HG03039 (cell line): ENCODE measurements at regions not wholly inside any gene's neighbourhood (a gene's known extent, or its start where the extent isn't known, plus 50 kb on each side); places are given as distances from the start of the nearest gene placed in this dataset.

ENCODE experiments used
- ATAC-seq: cut with Tn5 transposase; IDR thresholded peaks from one replicate; pipeline ENCODE4 v1.9.1; 2021; ENCODE audit warnings: mild to moderate bottlenecking, moderate library complexity; ENCODE audit not compliant: unreplicated experiment

DNA sequence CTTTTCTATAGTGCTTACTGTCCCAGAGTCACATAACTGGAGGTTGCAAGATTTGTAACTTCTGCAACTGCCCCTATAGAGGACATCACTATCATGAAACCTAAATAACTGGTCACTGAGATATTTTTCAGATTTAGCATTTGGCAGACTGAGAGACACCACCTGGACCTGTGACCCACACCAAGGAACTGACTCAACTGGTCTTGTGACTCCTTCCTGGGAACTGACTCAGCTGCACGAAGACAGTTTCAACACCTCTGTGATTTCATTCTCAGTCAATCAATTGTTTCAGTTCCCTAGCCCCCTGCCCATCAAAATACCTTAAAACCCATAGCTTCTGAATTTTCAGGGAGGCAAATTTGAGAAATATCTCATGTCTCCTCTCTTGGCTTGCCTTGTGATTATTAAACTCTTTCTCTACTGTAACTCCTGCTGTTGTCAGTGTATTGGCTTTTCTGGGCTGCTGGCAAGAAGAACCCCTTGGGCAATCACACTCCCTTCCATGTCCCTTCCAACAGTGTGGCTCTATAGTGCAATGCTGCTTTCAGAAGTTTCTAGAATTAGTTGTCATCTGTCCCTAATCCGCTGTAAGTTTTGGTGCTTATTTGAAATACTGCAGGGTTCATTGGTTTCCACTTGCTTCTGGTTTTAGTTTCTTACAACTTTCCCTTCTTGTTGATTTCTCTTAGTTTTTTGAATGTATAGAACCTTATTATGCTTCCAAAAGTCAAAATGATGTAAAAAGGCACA, 127.8 kb upstream of the ADCY1 start:
- ATAC-seq: no peak

DNA sequence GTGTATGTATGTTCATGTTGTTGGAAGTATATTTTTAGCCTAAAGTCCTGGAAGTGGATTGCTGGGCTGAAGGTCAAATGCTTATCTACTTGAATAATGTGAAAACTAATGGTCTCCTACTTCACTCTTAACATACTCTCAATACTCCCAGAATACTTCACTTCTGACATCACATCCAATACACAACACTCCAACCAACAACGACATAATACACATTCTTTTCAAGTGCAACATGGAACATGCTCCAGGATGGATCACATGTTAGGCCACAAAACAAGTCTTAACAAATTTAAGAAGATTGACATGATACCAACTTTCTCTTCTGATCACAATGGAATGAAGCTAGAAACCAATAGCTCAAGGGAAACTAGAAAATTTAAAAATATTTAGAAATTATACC, 126.9 kb upstream of the ADCY1 start:
- no peak for ATAC-seq

DNA sequence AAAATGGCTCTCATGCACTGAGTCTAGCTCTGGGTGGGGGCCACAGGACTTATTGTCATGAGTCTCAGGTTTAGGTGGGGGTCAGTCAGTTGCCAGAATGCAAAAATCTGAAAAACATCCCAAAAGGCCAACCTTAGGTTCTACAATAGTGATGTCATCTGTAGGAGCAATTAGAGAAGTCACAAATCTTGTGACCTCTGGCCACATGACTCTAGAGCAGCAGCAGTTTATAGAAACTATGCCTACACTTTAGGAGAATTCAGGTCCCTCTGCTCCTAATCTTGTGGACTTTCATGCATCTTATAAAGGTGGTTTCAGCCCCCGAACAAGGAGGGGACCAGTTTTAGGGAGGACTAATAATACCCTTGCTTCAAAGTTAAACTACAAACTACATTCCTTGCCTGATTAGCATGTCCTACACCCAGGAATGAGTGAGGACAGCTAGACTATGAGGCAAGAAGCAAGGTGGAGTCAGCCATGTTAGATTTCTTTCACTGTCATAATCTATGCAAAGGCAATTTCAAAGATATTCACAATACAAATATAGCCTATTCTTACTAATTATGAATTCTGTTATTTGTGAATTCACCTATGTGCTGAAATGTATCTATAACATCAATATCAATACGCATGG, 123.5 kb upstream of the ADCY1 start:
- ATAC-seq: no peak

- no peak for ATAC-seq
Measured at GRCh38 chr7:45451342-45452035, 122.7 kb upstream of the ADCY1 start.

- no peak for ATAC-seq
Measured at GRCh38 chr7:45454771-45455170, 119.4 kb upstream of the ADCY1 start.

GRCh38 chr7:45455662-45456061, 118.5 kb upstream of the ADCY1 start:
- ATAC-seq: no peak

GRCh38 chr7:45456105-45456504, 118.1 kb upstream of the ADCY1 start:
- no peak for ATAC-seq

GRCh38 chr7:45456747-45457524, 117.2 kb upstream of the ADCY1 start:
- ATAC-seq: no peak

DNA sequence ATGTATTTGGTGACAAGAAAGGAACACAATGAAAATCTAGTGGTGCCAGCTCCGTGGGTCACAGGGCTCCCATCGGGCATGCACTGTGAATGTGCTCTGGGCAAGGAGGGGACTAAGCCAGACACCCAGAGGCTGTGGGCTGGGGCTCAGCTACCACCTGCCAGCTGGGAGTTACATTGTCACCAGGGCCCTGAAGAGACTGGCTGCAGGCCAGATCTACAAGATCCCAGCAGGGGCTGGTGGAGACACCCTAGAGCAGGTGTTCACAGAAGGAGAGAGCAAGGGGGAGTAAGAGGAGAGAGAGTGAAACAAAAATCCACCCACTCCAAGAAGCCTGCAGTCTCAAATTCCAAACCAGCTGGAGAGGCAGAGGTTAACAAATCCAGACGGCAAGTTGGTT, 116.6 kb upstream of the ADCY1 start:
- no peak for ATAC-seq

- no peak for ATAC-seq
Measured at GRCh38 chr7:45459476-45459875, 114.7 kb upstream of the ADCY1 start.

DNA sequence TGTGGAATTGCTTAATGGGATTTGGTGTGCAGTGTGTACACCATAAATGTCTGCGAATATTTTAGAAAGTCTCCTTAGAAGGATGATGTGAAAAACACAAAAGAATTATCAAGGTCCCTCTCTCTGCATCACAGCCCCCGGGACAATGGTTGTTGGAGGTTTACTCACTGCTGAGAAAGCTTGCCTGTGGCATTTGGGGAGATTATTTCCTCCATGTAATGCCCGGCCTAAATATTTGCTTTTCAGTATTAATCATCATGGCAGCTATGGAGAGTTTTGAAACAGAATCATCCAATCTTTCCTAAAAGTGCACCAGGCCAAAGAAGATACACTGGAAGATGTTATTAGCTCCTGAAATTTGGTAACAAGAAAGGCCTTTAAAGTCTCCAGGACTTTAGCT, 113.8 kb upstream of the ADCY1 start:
- no peak for ATAC-seq

- ATAC-seq: no peak
Measured at GRCh38 chr7:45461026-45461425, 113.1 kb upstream of the ADCY1 start.

DNA sequence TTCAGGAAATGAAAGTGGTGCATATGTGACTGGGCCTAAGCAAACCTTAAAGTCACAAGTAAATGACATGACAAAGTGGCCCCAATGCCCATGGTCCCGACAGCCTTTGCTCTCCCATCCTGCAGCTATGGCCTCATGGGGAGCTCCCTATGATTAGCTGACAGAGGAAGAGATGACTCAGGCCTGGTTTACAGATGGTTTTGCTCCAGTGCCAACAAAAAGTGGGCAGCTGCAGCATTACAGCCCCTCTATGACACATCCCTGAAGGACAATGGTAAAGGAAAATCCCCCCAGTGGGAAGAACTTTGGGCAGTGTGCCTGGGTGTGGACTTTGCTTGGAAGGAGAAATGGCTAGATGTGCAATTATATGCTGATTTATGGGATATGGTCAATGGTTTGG, 105.1 kb upstream of the ADCY1 start:
- ATAC-seq: no peak

- no peak for ATAC-seq
Measured at GRCh38 chr7:45470031-45470430, 104.1 kb upstream of the ADCY1 start.

GRCh38 chr7:45479781-45480180, 94.4 kb upstream of the ADCY1 start:
- no peak for ATAC-seq

DNA sequence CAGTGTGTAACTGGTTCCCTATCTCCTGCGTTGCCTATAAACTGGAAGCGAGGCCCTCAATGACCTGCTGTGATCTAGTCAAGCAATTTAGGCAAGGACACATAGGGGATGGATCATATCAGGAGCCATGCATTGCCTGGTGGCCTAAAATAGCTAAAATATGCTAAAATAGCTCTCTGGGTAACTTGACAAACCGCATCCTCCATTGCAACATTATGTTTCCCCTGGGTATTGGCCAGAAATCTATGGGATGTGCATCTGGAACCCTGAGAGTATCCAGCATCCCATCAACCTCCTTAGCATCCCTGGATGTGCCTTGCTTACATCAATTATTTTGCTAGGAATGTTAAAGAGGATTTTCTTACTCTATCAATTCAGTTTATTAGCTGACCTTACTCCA, 91.7 kb upstream of the ADCY1 start:
- no peak for ATAC-seq

GRCh38 chr7:45484094-45484493, 90.1 kb upstream of the ADCY1 start:
- ATAC-seq: no peak

DNA sequence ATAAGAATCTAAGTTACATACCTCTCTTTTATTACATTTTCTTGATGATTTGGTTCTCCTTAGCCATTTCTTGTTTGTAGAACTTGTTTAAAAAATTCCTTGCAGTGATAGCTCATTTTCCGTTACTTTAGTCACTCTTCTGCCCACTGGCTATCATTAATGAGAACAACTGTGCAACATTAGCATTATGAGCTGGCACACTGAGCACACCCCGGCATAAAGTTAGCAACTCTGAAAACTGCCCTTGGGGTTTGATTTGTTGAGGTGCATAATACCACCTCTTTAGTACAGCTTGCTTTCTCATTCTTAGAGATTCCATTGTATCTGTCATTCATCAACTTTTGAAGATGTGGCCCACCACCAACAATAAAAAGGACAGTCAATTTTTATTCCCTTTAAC, 87.6 kb upstream of the ADCY1 start:
- ATAC-seq: no peak

- no peak for ATAC-seq
Measured at GRCh38 chr7:45494885-45495284, 79.3 kb upstream of the ADCY1 start.

GRCh38 chr7:45495618-45496017, 78.5 kb upstream of the ADCY1 start:
- no peak for ATAC-seq

DNA sequence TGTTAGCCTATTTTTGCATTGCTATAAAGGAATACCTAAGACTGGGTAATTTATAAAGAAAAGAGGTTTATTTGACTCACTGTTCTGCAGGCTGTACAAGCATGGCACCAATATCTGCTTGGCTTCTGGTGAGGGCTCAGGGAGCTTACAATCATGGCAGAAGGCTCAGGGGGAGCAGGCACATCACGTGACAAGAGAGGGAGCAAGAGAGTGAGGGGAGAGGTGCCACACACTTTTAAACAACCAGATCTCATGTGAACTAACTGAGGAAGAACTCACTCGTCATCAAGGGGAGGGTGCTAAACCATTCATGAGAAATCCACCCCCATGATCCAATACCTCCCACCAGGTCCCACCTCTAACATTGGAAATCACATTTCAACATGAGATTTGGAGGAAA, 73.9 kb upstream of the ADCY1 start:
- ATAC-seq: no peak
